GM18873 (cell line): ENCODE measurements at regions not wholly inside any gene's neighbourhood (a gene's known extent, or its start where the extent isn't known, plus 50 kb on each side); places are given as distances from the start of the nearest gene placed in this dataset.

Experiments
- ATAC-seq: cut with Tn5 transposase; IDR thresholded peaks from one replicate; pipeline ENCODE4 v1.9.1; 2021; ENCODE audit warnings: mild to moderate bottlenecking, moderate library complexity, moderate number of reproducible peaks; ENCODE audit not compliant: unreplicated experiment, low FRiP score

DNA sequence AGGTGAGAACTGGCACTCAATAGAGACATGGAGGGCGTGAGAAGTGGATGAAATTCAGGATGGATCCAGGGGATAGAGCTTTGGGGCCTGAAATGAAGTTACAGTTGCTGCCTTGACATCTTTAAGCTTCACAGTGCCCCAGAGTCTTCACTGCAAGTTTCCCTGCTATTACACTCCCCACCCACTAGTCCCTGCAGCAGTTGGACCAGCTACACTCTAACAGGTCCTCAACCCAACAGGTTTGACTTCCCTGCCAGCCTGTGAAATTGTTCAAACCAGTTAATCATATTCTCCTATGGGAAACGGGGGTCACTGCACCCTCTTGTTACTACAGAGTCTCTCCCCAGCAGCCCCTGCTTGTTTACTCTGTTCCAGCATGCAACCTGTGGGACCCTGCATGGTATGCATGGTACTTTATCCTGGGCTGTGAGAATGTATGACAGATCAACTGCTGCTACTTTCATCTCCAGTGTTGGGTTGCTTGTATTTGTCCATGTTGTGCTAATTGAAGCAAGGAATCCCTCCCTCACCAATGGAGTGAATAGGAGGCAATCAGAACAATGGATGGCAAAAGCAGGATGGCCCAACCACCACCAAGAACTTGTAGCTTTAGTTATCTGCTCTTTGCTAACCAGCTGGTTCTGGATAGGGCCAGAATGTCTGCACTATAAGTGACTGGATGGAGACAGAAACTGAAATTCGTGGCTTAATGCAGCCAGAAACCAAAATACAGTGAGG is 314.2 kb downstream of the OLFM4 start:
- no peak for ATAC-seq

- no peak for ATAC-seq
Measured at GRCh38 chr13:53343361-53343744, 314.7 kb downstream of the OLFM4 start.

- no peak for ATAC-seq
Measured at GRCh38 chr13:53351021-53351420, 322.4 kb downstream of the OLFM4 start.

- no peak for ATAC-seq
Measured at GRCh38 chr13:53357582-53357981, 329.0 kb downstream of the OLFM4 start.

DNA sequence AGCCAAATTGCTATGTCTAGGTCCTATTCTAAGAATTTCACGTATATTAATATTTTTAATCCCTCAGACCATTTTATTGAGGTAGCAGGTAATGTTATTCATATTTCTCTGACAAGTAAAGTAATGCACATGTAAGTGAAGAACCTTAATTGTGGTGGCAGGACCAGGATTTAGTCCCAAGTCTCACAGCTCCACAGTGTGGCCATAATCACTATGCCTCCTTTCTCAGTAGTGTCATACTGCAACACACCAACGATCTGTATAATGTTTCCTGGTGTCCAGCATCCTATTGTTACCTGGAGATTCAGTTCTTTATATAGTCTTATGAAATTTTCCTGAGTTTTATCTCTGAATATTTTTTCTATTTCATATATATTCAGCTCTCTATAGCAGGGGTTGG is 340.3 kb downstream of the OLFM4 start:
- ATAC-seq = no peak

- no peak for ATAC-seq
Measured at GRCh38 chr13:53379485-53379884, 350.9 kb downstream of the OLFM4 start.

GRCh38 chr13:53382008-53382407 is 353.4 kb downstream of the OLFM4 start:
- ATAC-seq = no peak

DNA sequence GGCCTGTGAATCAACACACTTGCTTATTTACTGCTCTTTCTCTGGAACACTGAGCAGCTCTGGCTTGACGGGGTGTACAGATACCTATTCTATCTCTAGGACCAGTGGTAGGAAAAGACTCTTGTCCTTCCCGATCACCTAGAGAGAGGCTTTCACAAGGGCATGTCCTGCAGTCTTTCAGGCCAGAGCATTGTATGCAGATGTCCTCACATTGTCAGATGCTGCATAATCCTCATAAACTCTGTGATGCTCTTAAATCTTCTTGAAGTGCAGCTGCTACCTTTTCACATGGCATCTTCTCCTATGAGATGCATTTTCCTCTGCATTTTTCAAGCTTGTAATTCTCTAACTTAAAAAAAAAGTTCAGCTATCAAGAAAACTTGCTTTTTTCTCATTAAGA is 369.4 kb downstream of the OLFM4 start:
- ATAC-seq = no peak

- no peak for ATAC-seq
Measured at GRCh38 chr13:53405616-53406015, 377.0 kb downstream of the OLFM4 start.

DNA sequence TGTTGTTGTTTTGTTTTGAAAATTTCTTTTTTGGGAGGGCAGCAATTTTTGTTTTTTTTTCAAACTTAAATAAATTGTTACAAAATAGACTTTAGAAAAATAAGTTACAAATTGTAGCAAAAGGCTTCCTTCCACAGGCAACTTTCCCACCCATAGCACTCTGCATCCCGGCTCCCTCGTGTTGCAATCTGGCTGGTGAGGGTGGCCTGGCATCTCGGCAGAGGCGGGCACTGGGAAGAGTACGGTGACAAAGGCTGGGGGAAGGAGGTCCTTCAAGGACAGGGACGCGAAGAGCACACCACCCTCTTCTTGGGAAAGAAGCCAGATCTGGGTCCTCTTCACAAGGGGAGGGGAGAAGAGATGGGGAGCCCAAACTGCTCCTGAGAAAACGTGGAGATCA is 379.7 kb downstream of the OLFM4 start:
- no peak for ATAC-seq

GRCh38 chr13:53408847-53409568 is 380.4 kb downstream of the OLFM4 start:
- ATAC-seq = no peak

GRCh38 chr13:53411463-53411862 is 382.9 kb downstream of the OLFM4 start:
- ATAC-seq = no peak

DNA sequence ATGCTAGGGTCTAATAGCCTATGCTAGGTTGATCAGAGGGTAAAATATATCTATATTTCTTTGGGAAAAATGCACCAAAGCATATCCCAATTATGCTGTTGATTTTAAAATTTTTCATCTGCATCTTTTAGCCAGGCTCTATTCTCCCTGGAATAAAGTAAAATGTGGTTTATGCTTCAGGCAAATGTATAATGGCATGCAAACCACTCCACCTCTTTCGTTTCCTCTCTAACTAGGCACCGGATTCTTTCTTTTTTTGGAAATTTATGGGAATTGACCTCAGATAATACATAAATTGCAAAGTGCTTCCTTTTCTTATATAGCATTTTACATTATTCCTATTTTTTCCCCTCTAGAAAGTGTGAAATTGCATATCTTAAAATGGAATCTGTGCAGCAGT is 386.5 kb downstream of the OLFM4 start:
- ATAC-seq = no peak

GRCh38 chr13:53417601-53418000 is 389.0 kb downstream of the OLFM4 start:
- ATAC-seq = no peak

DNA sequence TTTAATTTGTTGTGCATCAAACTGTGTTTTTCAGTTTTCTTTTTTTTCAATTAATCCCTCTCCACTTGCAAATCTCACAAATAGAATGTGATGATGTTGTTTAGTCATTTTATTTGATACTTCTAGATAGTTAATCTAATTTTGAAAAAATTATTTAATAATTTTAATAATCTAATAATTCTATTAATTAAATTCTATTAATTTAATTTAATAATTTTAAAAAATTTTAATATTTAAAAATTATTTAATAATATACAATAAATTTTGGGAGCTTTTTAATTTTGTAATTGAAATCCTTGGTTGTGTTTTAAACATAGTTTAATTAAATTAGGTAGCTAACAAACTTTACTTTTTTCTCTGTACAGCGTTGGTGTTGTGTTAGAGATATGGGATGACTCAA is 393.8 kb downstream of the OLFM4 start:
- no peak for ATAC-seq

GRCh38 chr13:53436396-53436795 is 407.8 kb downstream of the OLFM4 start:
- no peak for ATAC-seq

DNA sequence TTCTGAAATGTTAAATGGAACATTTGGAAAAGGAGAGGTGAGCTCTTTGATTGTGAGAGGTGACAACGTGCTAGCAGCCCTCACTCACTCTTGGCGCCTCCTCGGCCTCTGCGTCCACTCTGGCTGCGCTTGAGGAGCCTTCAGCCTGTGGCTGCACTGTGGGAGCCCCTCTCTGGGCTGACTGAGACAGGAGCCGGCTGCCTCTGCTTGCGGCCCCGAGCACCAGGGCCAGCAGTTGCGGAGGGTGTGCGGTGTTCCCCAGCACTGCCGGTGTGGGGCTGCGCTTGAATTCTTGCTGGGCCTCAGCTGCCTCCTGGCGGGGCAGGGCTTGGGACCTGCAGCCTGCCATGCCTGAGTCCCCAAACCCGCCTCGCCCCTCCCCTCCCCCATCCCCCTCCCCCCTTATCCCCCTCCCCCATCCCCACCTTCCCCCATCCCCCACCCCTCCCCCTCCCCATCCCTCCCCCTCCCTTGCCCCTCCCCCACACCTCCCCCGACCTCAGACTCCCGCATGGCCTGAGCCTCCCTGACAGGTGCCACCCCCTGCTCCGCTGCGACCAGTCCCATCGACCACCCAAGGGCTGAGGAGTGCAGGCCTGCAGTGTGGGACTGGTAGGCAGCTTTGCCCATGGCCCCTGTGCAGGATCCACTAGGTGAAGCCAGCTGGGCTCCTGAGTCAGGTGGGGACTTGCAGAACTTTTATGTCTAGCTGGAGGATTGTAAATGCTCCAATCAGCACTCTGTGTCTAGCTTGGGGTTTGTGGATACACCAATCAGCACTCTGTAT is 411.0 kb downstream of the OLFM4 start:
- ATAC-seq = no peak

DNA sequence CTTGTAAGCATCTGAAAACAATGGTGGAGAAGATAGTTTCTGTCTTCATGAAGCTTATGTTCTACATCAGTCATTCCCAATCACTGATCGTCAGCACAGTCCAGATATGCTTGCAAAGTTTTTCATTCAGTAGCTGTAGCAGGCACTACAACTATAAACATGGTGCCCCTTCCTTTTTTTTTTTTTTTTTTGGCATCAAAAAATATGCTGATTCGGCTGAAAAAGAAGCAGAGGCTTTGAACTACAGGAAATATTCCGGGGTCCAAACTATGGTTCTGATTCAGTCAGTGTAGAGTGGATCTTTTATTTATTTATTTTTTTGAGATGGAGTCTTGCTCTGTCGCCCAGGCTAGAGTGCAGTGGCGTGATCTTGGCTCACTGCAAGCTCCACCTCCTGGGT is 414.4 kb downstream of the OLFM4 start:
- no peak for ATAC-seq

GRCh38 chr13:53445686-53446085 is 417.1 kb downstream of the OLFM4 start:
- no peak for ATAC-seq

DNA sequence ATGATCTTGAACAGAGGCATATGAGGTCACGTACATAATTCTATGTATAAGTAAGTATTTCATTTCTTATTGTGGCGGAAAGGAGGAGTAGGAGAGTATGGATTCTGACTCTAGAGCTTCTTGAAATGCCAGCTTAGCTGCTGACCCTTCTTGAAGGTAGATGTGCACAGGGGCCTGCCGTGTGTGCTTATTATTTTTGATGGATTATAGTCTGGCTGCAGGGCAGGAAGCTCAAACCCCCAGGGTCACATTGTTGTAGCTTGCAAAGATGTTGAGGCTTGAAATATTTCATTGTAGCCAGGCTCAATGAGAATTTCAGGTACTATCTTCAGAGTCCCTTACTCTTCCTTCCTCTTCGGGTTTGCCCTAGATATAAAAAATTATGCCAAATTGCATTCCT is 418.8 kb downstream of the OLFM4 start:
- no peak for ATAC-seq

DNA sequence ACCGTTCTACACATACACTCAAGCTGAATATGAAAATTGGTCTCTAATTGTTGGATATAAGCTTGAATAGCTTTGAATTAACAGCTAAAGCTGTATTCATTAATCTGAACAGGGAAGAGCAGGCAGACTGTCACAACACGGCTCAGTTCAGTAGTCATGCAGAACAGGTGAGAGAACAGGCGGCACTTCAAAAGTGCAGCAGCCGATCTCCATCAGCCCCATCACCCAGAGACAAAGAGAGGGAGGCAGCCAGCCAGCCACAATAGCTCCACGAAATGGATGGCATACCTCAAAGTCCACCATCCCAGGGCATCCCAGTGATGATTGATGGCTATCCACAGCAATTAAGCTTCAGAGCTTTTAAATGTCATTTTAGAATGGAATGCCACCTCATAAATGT is 419.2 kb downstream of the OLFM4 start:
- ATAC-seq = no peak
